ENCODE measurements at regions not wholly inside any gene's neighbourhood (a gene's known extent, or its start where the extent isn't known, plus 50 kb on each side); places are given as distances from the start of the nearest gene placed in this dataset.

DNA sequence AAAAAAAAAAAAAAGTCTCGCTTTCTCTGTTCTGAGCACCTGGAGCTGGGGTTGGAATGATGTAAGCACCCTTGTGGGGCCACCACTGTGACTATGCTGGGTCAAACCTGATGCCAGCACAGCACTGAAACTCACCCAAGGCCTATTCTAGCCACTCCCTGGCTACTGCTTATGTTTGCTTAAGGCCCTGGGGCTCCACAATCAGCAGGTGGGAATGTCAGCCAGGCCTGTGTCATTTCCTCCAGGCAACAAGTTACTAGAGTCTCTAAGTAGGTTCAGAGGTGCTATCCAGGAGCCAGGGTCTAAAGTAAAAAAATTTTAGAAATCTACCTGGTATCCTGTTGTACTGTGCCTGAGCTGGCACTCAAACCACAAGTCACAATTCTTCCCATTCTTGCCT is 1306.8 kb downstream of the STIM2 start:
- H3K9ac ChIP-seq (ENCODE audit: low read length in 5 of 5), result no peak overlapping the region
- no peak overlapping the region for H3K27ac ChIP-seq (ENCODE audit: low read depth, low read length)
- H3K27me3 ChIP-seq (ENCODE audit: control insufficient read depth in 5 of 5, insufficient read depth in 4 of 5, low read length in 5 of 5), result no peaks in the 10 kb centered on the region
- peaks cover 0 to 2% (median 0%) of the 10 kb centered on the region in 5 donors for H3K9me3 ChIP-seq (ENCODE audit: control insufficient read depth in 5 of 5, low read length in 5 of 5)
- H3K4me1 ChIP-seq (ENCODE audit: control insufficient read depth in 5 of 5, insufficient read depth in 5 of 5, low read length in 5 of 5), result no peaks in the 10 kb centered on the region
- H3K36me3 ChIP-seq (ENCODE audit: control insufficient read depth in 5 of 5, insufficient read depth in 5 of 5, low read length in 5 of 5), result no peaks in the 10 kb centered on the region
- no peak overlapping the region for H3K4me3 ChIP-seq (ENCODE audit: low read depth in 1 of 5, low read length in 5 of 5)

DNA sequence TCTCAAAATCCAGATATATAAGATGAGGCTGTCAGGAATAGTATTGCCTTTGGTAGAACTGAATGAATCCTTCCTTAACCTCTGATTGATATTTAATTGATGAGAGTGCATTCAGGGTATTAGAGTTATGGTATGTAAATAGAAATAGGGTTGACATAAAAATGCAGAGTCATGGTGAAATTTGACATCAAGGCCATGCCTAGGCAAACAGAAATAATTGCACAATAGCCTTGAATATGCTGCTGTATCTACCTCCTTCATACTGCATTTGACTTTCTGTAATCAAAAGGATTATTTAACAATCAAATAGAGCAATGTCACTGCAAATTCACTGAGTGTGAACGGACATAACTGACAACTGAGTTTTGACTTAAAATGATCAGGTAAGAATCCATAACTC is 1316.3 kb downstream of the STIM2 start:
- H3K9ac ChIP-seq (ENCODE audit: low read length in 5 of 5), result no peak overlapping the region
- H3K9me3 ChIP-seq (ENCODE audit: control insufficient read depth in 5 of 5, low read length in 5 of 5), result peaks cover 0 to 3% (median 0%) of the 10 kb centered on the region in 5 donors

DNA sequence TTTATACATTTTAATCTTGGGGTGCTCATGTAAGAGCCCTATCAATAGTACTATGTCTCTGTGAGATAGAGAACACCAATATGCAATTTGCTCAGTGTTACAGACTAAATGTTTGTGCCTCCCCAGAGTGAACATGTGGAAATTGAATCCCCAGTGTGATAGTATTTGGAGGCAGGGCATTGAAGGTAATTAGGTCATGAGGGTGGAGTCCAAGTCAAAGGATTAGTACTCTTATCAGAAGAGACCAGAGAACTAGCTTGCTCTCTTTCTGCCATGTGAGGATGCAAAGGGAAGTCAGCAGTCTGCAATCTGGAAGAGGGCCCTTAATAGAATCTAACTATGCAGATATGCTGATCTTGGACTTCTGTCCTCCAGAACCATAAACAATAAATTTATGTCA is 1317.0 kb downstream of the STIM2 start:
- no peaks in the 10 kb centered on the region for H3K27me3 ChIP-seq (ENCODE audit: control insufficient read depth in 5 of 5, insufficient read depth in 4 of 5, low read length in 5 of 5)
- H3K27ac ChIP-seq (ENCODE audit: low read depth, low read length), result no peak overlapping the region
- H3K4me1 ChIP-seq (ENCODE audit: control insufficient read depth in 5 of 5, insufficient read depth in 5 of 5, low read length in 5 of 5), result no peaks in the 10 kb centered on the region
- no peak overlapping the region for H3K4me3 ChIP-seq (ENCODE audit: low read depth in 1 of 5, low read length in 5 of 5)
- H3K9ac ChIP-seq (ENCODE audit: low read length in 5 of 5), result no peak overlapping the region
- H3K36me3 ChIP-seq (ENCODE audit: control insufficient read depth in 5 of 5, insufficient read depth in 5 of 5, low read length in 5 of 5), result no peaks in the 10 kb centered on the region
- H3K9me3 ChIP-seq (ENCODE audit: control insufficient read depth in 5 of 5, low read length in 5 of 5), result peaks cover 0 to 3% (median 0%) of the 10 kb centered on the region in 5 donors

More for the DNA sequence above, 1316.3 kb downstream of the STIM2 start:
- no peaks in the 10 kb centered on the region for H3K4me1 ChIP-seq (ENCODE audit: control insufficient read depth in 5 of 5, insufficient read depth in 5 of 5, low read length in 5 of 5)
- no peaks in the 10 kb centered on the region for H3K36me3 ChIP-seq (ENCODE audit: control insufficient read depth in 5 of 5, insufficient read depth in 5 of 5, low read length in 5 of 5)
- H3K27ac ChIP-seq (ENCODE audit: low read depth, low read length), result no peak overlapping the region
- no peaks in the 10 kb centered on the region for H3K27me3 ChIP-seq (ENCODE audit: control insufficient read depth in 5 of 5, insufficient read depth in 4 of 5, low read length in 5 of 5)
- no peak overlapping the region for H3K4me3 ChIP-seq (ENCODE audit: low read depth in 1 of 5, low read length in 5 of 5)

- H3K4me1 ChIP-seq (ENCODE audit: control insufficient read depth in 5 of 5, insufficient read depth in 5 of 5, low read length in 5 of 5), result no peaks in the 10 kb centered on the region
- peaks cover 0 to 3% (median 0%) of the 10 kb centered on the region in 5 donors for H3K9me3 ChIP-seq (ENCODE audit: control insufficient read depth in 5 of 5, low read length in 5 of 5)
- H3K27me3 ChIP-seq (ENCODE audit: control insufficient read depth in 5 of 5, insufficient read depth in 4 of 5, low read length in 5 of 5), result no peaks in the 10 kb centered on the region
- H3K36me3 ChIP-seq (ENCODE audit: control insufficient read depth in 5 of 5, insufficient read depth in 5 of 5, low read length in 5 of 5), result no peaks in the 10 kb centered on the region
- no peak overlapping the region for H3K4me3 ChIP-seq (ENCODE audit: low read depth in 1 of 5, low read length in 5 of 5)
- H3K27ac ChIP-seq (ENCODE audit: low read depth, low read length), result no peak overlapping the region
- no peak overlapping the region for H3K9ac ChIP-seq (ENCODE audit: low read length in 5 of 5)
Measured at GRCh38 chr4:28179126-28179525, 1318.5 kb downstream of the STIM2 start.

- Histone ChIP-seq H3K27ac (ENCODE audit: low read depth, low read length) (no peak overlapping the region), H3K27me3 (ENCODE audit: control insufficient read depth in 5 of 5, insufficient read depth in 4 of 5, low read length in 5 of 5) (no peaks in the 10 kb centered on the region), H3K4me1 (ENCODE audit: control insufficient read depth in 5 of 5, insufficient read depth in 5 of 5, low read length in 5 of 5) (no peaks in the 10 kb centered on the region), H3K9ac (ENCODE audit: low read length in 5 of 5) (no peak overlapping the region), H3K36me3 (ENCODE audit: control insufficient read depth in 5 of 5, insufficient read depth in 5 of 5, low read length in 5 of 5) (no peaks in the 10 kb centered on the region), H3K9me3 (ENCODE audit: control insufficient read depth in 5 of 5, low read length in 5 of 5) (peaks cover 0 to 8% (median 0%) of the 10 kb centered on the region in 5 donors), H3K4me3 (ENCODE audit: low read depth in 1 of 5, low read length in 5 of 5) (no peak overlapping the region)
Measured at GRCh38 chr4:28209371-28209924, 1348.8 kb downstream of the STIM2 start.

DNA sequence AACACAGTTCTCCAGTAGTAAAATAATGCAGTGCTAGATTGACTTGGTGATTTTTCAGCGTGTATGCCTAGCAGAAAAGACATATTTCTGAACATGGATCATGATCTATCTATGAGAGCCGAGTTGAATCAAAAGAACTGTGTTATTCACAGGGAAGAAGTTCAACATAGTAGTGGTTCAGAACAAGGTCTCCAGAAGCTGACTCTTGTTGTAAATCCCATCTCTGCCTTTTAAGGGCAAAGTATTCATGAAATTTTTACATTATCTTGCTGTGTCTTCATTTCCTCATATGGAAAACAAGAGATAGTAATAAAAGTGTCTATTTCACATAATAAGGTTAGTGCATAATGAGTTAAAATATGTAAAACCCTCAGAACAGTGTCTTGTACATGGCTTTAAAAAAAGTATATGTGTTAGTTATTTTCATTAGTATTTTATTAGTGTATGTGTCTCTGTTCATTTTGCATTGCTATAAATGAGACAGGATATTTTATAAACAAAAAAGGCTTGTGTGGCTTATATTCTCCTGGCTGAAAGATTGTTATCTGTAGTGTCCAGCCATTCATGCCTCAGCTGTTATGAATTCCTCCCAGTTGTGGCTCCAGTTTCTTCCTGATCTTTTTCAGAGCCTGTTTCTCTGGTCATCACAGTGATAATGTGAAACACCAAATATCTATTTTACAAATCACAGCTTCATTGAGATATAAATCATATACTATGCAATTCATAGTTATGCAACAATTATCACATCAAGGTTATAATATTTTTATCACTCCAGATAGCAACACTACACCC is 1351.2 kb downstream of the STIM2 start:
- Histone ChIP-seq H3K36me3 (ENCODE audit: control insufficient read depth in 5 of 5, insufficient read depth in 5 of 5, low read length in 5 of 5) (no peaks in the 10 kb centered on the region), H3K27ac (ENCODE audit: low read depth, low read length) (no peak overlapping the region), H3K9me3 (ENCODE audit: control insufficient read depth in 5 of 5, low read length in 5 of 5) (peaks cover 0 to 3% (median 0%) of the 10 kb centered on the region in 5 donors), H3K27me3 (ENCODE audit: control insufficient read depth in 5 of 5, insufficient read depth in 4 of 5, low read length in 5 of 5) (no peaks in the 10 kb centered on the region), H3K9ac (ENCODE audit: low read length in 5 of 5) (no peak overlapping the region), H3K4me1 (ENCODE audit: control insufficient read depth in 5 of 5, insufficient read depth in 5 of 5, low read length in 5 of 5) (no peaks in the 10 kb centered on the region), H3K4me3 (ENCODE audit: low read depth in 1 of 5, low read length in 5 of 5) (no peak overlapping the region)

GRCh38 chr4:28221536-28221935 is 1360.9 kb downstream of the STIM2 start:
- no peak overlapping the region for H3K9ac ChIP-seq (ENCODE audit: low read length in 5 of 5)
- no peaks in the 10 kb centered on the region for H3K36me3 ChIP-seq (ENCODE audit: control insufficient read depth in 5 of 5, insufficient read depth in 5 of 5, low read length in 5 of 5)
- no peak overlapping the region for H3K27ac ChIP-seq (ENCODE audit: low read depth, low read length)
- no peak overlapping the region for H3K4me3 ChIP-seq (ENCODE audit: low read depth in 1 of 5, low read length in 5 of 5)
- H3K4me1 ChIP-seq (ENCODE audit: control insufficient read depth in 5 of 5, insufficient read depth in 5 of 5, low read length in 5 of 5), result peaks cover 0 to 5% (median 0%) of the 10 kb centered on the region in 5 donors
- H3K27me3 ChIP-seq (ENCODE audit: control insufficient read depth in 5 of 5, insufficient read depth in 4 of 5, low read length in 5 of 5), result no peaks in the 10 kb centered on the region
- no peaks in the 10 kb centered on the region for H3K9me3 ChIP-seq (ENCODE audit: control insufficient read depth in 5 of 5, low read length in 5 of 5)

DNA sequence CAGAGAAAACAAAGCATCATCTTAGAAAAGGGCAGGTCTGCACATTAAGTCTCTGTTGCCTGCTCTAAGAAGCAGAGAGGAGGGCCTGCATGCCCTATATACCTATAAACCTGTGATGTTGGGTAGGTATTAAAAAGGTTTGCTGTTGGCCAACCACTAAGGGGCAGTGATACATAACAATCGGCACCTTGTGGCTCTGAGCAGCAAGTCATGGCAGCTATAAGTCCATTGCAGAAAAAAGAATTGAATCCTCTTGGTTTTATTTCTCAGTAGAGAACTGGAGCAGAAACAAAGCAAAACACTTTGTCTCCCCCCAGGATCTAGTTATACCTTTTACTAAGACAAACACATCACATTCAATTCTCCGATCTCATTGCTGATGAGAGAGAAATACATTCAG is 1364.4 kb downstream of the STIM2 start:
- no peaks in the 10 kb centered on the region for H3K27me3 ChIP-seq (ENCODE audit: control insufficient read depth in 5 of 5, insufficient read depth in 4 of 5, low read length in 5 of 5)
- no peaks in the 10 kb centered on the region for H3K9me3 ChIP-seq (ENCODE audit: control insufficient read depth in 5 of 5, low read length in 5 of 5)
- H3K27ac ChIP-seq (ENCODE audit: low read depth, low read length), result no peak overlapping the region
- peaks cover 0 to 5% (median 0%) of the 10 kb centered on the region in 5 donors for H3K4me1 ChIP-seq (ENCODE audit: control insufficient read depth in 5 of 5, insufficient read depth in 5 of 5, low read length in 5 of 5)
- H3K4me3 ChIP-seq (ENCODE audit: low read depth in 1 of 5, low read length in 5 of 5), result no peak overlapping the region
- H3K36me3 ChIP-seq (ENCODE audit: control insufficient read depth in 5 of 5, insufficient read depth in 5 of 5, low read length in 5 of 5), result no peaks in the 10 kb centered on the region
- no peak overlapping the region for H3K9ac ChIP-seq (ENCODE audit: low read length in 5 of 5)

DNA sequence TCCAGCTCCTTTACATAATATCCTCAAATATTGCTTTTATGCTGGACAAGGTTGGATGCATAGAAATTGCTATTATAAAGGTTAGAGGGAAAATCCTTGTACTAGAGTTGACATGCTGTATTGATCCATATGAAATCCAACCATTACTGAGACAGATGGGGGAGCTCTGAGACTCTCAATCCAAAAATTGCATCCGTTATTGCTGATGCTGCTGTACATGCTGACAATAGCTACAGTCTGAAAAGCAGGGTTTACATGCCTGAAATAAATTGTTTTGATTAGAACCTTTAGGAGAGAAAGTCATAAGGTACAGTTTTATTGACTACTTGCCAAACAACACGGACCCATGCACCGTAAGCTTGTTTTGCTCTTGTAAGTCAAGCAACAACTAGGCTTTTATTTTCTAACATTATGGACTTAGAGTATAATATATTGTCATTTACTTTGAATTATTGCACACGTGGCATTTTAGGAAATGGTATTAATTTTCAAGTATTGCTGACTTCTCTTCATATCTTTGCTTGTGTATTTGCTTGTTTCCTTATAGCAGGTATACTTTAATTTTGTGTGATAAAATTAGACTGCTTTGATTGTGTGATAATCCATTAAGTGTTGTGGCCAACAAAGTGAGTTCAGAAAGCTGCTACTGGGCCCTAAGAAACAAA is 1365.2 kb downstream of the STIM2 start:
- peaks cover 0 to 5% (median 0%) of the 10 kb centered on the region in 5 donors for H3K4me1 ChIP-seq (ENCODE audit: control insufficient read depth in 5 of 5, insufficient read depth in 5 of 5, low read length in 5 of 5)
- H3K9me3 ChIP-seq (ENCODE audit: control insufficient read depth in 5 of 5, low read length in 5 of 5), result no peaks in the 10 kb centered on the region
- no peaks in the 10 kb centered on the region for H3K27me3 ChIP-seq (ENCODE audit: control insufficient read depth in 5 of 5, insufficient read depth in 4 of 5, low read length in 5 of 5)
- no peak overlapping the region for H3K27ac ChIP-seq (ENCODE audit: low read depth, low read length)
- H3K4me3 ChIP-seq (ENCODE audit: low read depth in 1 of 5, low read length in 5 of 5), result no peak overlapping the region
- H3K9ac ChIP-seq (ENCODE audit: low read length in 5 of 5), result no peak overlapping the region
- no peaks in the 10 kb centered on the region for H3K36me3 ChIP-seq (ENCODE audit: control insufficient read depth in 5 of 5, insufficient read depth in 5 of 5, low read length in 5 of 5)

- Histone ChIP-seq H3K9ac (ENCODE audit: low read length in 5 of 5) (no peak overlapping the region), H3K36me3 (ENCODE audit: control insufficient read depth in 5 of 5, insufficient read depth in 5 of 5, low read length in 5 of 5) (no peaks in the 10 kb centered on the region), H3K27ac (ENCODE audit: low read depth, low read length) (no peak overlapping the region), H3K4me1 (ENCODE audit: control insufficient read depth in 5 of 5, insufficient read depth in 5 of 5, low read length in 5 of 5) (peaks cover 0 to 5% (median 0%) of the 10 kb centered on the region in 5 donors), H3K27me3 (ENCODE audit: control insufficient read depth in 5 of 5, insufficient read depth in 4 of 5, low read length in 5 of 5) (no peaks in the 10 kb centered on the region), H3K4me3 (ENCODE audit: low read depth in 1 of 5, low read length in 5 of 5) (no peak overlapping the region), H3K9me3 (ENCODE audit: control insufficient read depth in 5 of 5, low read length in 5 of 5) (no peaks in the 10 kb centered on the region)
Measured at GRCh38 chr4:28226962-28227361, 1366.3 kb downstream of the STIM2 start.
